ENCODE measurements at regions not wholly inside any gene's neighbourhood (a gene's known extent, or its start where the extent isn't known, plus 50 kb on each side); places are given as distances from the start of the nearest gene placed in this dataset.

DNA sequence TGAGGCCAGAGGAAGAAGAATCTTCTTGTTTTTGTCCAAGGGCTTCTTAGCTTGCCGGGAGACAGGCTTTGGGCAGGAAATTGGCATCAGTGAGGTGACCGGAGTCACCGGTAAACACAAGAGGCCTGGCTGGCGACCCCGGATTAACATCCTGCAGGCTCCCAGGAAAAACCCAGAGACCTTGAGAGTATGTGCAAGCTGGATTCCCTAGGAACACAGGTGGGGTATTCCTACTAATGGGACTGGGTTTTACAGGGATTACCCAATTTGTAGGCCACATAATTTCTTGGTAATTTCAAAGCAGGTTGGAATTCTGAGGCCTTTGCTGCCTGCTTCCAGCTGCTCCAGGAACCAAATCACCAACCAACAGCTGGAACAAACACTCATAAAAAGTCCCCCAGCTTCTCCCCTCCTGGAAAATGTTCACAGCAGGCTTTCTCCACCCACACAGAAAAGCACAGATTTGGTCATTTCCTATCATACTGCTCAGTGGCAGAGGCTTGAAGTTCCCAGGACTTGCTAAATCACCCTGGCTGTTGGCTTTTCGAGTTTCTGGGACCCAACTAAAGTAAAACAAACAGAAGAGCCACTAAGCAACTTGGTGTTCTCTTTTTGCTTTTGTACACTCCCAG, 258.8 kb downstream of the IRF8 start:
- DNase-seq: peak; percentile 36

- DNase-seq: no peak
Observed at GRCh38 chr16:86158688-86159360, 259.9 kb downstream of the IRF8 start.

DNA sequence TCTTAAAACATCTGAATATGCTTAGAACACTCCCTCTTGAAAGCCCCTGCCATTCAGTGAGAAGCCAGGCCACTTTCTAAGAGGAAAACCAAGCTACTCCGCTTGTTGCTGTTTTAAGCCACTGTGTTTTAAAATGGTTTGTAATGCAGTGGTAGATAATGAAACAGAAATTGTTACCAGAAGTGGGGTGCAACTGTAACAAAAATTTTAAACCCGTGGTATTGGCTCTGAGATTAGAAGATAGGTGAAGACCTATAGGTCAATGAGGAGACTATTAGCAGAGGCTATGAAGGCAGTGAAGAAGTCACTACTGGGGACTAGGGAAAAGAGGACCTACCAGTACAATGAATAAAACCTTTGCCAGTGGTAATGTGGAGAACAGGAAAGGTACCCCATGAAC, 266.5 kb downstream of the IRF8 start:
- DNase-seq: no peak

DNA sequence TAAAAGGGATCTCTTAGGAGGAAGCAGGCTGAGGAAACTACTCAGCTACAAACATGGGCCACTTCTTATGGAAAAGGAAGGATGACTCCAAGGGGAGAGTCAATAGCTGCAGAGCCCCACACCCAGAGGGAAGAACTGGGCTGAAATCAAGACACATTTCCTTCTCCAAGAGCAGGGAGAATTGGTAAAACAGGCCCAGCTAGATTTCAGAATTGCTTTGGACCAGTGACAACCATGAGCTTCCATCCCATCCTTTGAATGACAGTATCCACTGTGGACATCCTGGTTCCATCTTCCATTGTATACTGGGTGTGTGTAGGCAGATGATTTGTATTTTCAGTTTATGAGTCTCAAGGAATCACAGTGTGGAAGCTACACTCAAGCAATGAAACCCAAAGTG, 267.5 kb downstream of the IRF8 start:
- no peak for DNase-seq

GRCh38 chr16:86167061-86167460, 268.1 kb downstream of the IRF8 start:
- no peak for DNase-seq

GRCh38 chr16:86170720-86171119, 271.8 kb downstream of the IRF8 start:
- no peak for DNase-seq

- DNase-seq: no peak
Observed at GRCh38 chr16:86171329-86171728, 272.4 kb downstream of the IRF8 start.

DNA sequence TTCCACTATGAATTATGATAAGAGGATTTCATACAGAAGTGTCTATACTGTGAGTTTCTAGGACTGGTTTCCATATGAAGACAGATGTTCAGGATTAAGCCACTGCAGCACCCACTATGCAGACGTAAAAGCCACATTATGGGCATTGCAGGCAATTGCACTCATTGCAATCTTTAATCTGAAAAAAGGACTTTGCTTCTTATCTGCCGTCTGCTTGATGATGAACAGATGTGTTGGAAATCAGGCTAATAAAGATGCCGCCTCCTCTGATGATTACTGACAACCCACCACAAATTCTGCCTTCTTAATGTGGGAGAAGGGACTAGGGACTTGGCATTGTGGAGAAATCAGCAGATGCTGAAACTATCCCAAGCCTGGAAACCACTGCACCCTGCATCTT, 276.9 kb downstream of the IRF8 start:
- DNase-seq: no peak

GRCh38 chr16:86176462-86176861, 277.5 kb downstream of the IRF8 start:
- DNase-seq: no peak

- no peak for DNase-seq
Observed at GRCh38 chr16:86180244-86180643, 281.3 kb downstream of the IRF8 start.

DNA sequence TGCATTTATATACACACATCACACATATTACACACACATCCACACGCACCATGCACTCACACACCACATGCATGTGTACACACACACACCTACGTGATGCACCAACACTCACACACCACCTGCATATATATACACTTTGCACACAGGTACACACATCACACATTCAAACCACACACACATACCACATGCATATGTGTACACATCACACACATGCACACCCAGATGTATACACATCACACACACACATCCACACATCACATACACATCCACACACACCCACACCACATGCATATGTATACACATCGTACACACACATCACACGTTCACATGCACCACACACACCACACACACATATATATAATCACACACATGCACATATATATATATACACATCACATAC, 281.8 kb downstream of the IRF8 start:
- DNase-seq: no peak

GRCh38 chr16:86181526-86181925, 282.6 kb downstream of the IRF8 start:
- DNase-seq: no peak

DNA sequence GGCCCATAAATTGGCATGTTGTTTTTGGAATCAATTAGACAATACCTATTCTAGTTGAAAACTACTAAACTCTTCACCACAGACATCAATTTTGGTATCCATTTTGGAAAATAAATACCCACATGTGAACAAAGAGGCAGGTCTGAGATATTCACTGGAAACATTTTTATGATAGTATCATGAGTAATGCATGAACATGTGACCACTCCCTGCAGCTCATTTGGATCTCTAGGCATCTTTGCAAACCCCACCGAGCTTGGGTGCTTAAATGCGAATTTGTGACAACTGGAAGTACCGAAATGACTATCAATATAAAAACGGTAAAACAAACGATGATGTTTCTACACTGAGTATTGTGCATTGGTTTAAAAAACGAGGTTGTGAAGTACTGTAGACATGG, 285.2 kb downstream of the IRF8 start:
- DNase-seq: no peak

- no peak for DNase-seq
Observed at GRCh38 chr16:86185089-86185488, 286.1 kb downstream of the IRF8 start.

DNA sequence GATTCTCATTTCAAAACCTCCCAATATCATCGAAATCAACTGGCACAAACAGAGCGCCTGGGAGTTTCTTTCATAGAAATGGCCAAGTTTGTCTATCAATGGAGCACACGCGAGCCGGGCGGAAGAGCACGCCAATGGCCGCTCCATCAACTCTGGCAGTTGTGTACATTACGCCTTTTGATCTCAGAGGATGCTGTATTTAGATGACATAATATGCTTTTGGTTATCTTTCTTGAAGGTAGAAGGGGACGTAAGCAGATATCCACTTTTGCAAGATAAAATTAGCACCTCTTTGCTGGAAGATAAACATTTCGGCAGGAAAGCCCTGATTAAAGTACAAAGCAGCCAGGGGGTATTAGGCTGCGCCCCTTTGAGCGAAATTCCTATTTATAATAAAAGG, 287.4 kb downstream of the IRF8 start:
- DNase-seq: no peak

- no peak for DNase-seq
Observed at GRCh38 chr16:86189934-86190333, 291.0 kb downstream of the IRF8 start.

GRCh38 chr16:86191663-86192062, 292.7 kb downstream of the IRF8 start:
- DNase-seq: no peak

GRCh38 chr16:86193528-86194193, 294.7 kb downstream of the IRF8 start:
- DNase-seq: no peak

DNA sequence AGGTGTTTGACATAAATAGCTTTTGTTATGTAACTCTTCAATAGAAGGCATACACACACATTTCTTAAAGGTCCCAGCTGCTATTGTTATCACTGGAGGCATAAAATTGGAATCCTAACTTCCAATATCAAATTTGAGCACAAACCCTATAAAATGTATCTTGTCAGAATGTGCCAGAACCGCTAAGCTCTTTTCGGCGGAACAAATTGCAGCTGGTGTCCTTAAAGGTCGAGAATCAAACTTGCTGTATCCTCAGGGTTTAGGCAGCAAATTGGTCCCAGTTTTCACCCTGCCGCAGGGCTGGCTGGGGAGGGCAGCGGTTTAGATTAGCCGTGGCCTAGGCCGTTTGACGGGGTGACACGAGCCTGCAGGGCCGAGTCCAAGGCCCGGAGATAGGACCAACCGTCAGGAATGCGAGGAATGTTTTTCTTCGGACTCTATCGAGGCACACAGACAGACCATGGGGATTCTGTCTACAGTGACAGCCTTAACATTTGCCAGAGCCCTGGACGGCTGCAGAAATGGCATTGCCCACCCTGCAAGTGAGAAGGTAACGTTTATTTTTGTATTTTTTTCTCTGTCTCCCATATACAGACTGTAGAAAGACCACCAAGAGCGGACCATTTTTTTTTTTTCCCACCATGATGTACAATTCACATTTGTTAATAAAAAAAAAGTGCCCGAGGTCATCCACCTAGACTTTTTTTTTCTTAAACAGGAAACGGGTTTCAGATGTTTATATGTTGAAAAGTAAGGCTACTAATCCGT, 297.1 kb downstream of the IRF8 start:
- DNase-seq: no peak

- no peak for DNase-seq
Observed at GRCh38 chr16:86196687-86197391, 297.9 kb downstream of the IRF8 start.

DNA sequence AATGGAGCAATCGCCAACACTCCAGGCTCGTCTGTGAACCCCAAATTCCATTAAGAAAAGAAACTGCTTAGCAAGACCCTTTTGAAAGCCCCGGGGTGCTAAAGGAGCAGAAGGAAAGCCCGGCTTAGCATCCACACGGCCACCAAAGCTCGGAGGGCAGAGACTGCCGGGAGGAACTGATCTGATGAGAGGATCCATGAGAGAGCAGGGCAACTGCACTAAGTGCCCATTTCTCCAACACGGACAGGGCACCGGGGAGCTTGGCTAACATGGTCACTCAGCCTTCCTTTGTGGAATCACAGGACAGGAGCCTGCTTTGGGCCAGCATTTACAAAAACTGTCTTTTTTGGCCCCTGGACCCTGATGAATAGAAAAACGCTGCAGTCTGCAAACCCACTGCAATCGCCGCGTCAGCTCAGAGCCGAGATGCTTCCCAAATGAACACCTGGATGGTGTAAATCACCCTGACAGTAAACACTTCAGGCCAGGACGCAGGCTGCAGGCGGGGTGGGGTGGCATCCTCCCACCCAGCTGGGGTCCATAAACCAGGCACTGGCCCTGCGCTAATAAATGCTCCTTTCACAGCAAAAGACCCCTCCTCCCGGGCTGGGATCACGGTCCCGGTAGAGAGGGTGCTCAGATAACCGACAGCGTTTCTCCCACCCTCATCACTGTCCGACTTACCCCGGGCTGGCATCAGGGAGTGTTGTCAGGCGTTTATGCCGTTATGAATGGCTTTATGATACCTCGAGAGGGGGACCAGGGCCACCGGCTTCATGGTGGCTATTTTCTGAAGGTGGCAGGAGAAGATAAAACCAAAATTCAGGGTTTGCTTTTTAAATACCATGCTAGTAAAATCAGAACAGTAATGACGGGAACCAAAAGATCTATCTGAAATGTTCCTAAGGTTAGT, 299.5 kb downstream of the IRF8 start:
- peak; percentile 50 for DNase-seq
